LNCaP clone FGC (cell line): ENCODE measurements at regions not wholly inside any gene's neighbourhood (a gene's known extent, or its start where the extent isn't known, plus 50 kb on each side); places are given as distances from the start of the nearest gene placed in this dataset.

Source experiments
- DNase-seq: peaks from one replicate; pipeline ENCODE4 v3.0.0-alpha.2; 2011; ENCODE audit warnings: low read depth
- H3K4me3 ChIP-seq: 2 replicates; pipeline ENCODE4 v1.5.1; 2011; ENCODE audit warnings: mild to moderate bottlenecking, low read depth, low read length, control low read depth
- TF ChIP-seq, protein P1 (sequence below): IDR thresholded peaks from 2 replicates; pipeline ENCODE4 v1.5.1; 2012; ENCODE audit warnings: mild to moderate bottlenecking; ENCODE audit not compliant: control insufficient read depth, insufficient read depth; ENCODE audit errors: extremely low read depth

- H3K4me3 ChIP-seq = no peak overlapping the region
- DNase-seq = no peak
- TF ChIP-seq, protein P1, sequence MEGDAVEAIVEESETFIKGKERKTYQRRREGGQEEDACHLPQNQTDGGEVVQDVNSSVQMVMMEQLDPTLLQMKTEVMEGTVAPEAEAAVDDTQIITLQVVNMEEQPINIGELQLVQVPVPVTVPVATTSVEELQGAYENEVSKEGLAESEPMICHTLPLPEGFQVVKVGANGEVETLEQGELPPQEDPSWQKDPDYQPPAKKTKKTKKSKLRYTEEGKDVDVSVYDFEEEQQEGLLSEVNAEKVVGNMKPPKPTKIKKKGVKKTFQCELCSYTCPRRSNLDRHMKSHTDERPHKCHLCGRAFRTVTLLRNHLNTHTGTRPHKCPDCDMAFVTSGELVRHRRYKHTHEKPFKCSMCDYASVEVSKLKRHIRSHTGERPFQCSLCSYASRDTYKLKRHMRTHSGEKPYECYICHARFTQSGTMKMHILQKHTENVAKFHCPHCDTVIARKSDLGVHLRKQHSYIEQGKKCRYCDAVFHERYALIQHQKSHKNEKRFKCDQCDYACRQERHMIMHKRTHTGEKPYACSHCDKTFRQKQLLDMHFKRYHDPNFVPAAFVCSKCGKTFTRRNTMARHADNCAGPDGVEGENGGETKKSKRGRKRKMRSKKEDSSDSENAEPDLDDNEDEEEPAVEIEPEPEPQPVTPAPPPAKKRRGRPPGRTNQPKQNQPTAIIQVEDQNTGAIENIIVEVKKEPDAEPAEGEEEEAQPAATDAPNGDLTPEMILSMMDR = no peak
Measured at GRCh38 chr7:115083935-115084334, 162.0 kb downstream of the MDFIC start.

DNA sequence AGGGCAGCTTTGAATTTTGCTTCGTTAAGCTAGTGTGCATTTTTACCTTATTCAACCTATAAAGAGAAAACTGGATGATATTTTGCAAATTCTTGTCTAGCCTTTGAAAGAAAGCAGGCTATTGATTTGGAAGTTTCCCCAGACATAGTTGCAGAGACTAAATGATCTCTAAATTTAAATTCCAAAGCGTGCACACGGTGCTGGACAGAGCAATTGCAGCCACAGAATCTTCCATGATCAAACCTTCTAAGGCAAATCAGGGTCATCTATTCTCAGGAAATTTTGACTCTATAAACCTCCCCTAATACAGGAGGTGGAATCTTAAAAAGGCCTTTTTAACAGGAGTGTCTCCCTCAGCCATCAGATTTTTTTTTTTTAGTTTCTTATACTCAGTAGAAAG lies 159.9 kb downstream of the MDFIC start:
- TF ChIP-seq, protein P1 = no peak
- DNase-seq = no peak
- H3K4me3 ChIP-seq = no peak overlapping the region

DNA sequence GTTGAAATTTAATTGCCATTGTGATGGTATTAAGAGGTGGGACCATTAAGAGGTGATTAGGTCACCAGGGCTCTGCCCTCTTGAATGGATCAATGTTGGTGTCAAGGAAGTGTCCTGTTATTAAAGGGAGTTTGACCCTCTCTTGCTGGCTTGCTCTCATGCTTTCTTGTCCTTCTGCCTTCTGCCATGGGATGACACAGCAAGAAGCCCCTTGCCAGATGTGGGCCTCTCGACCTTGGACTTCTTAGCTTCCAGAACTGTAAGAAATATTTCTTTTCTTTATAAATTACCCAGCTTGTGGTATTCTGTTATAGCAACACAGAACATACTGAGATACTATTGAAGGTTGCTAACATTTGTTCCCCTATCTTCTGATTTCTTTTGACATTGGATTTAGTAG lies 157.0 kb downstream of the MDFIC start:
- TF ChIP-seq, protein P1 = no peak

GRCh38 chr7:115078386-115078785 lies 156.5 kb downstream of the MDFIC start:
- DNase-seq = no peak
- TF ChIP-seq, protein P1 = no peak
- no peak overlapping the region for H3K4me3 ChIP-seq

More for the DNA sequence above, 157.0 kb downstream of the MDFIC start:
- H3K4me3 ChIP-seq = no peak overlapping the region
- no peak for DNase-seq

GRCh38 chr7:115070311-115070710 lies 148.4 kb downstream of the MDFIC start:
- TF ChIP-seq, protein P1 = no peak
- no peak overlapping the region for H3K4me3 ChIP-seq
- no peak for DNase-seq
